ENCODE measurements at regions not wholly inside any gene's neighbourhood (a gene's known extent, or its start where the extent isn't known, plus 50 kb on each side); places are given as distances from the start of the nearest gene placed in this dataset.

DNA sequence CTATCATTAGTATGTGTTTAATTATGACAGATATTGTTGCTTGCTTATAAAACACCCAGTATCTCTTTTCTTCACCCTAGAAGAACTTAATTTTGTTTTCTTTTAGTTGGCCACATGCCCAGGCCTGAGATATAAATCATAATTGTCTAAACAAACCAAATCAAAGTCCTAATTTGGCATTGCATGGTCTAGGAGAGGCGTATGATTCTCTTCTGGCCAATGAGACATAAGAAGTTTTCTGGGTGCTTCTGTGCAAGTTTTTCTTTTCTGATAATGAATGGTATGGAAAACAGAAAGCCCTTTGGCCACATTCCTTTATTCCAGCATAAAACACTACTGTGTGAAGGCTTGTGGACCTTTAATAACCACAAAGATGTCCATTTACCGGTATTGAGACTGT, 192.9 kb upstream of the CTSO start:
- TF ChIP-seq, protein P1, sequence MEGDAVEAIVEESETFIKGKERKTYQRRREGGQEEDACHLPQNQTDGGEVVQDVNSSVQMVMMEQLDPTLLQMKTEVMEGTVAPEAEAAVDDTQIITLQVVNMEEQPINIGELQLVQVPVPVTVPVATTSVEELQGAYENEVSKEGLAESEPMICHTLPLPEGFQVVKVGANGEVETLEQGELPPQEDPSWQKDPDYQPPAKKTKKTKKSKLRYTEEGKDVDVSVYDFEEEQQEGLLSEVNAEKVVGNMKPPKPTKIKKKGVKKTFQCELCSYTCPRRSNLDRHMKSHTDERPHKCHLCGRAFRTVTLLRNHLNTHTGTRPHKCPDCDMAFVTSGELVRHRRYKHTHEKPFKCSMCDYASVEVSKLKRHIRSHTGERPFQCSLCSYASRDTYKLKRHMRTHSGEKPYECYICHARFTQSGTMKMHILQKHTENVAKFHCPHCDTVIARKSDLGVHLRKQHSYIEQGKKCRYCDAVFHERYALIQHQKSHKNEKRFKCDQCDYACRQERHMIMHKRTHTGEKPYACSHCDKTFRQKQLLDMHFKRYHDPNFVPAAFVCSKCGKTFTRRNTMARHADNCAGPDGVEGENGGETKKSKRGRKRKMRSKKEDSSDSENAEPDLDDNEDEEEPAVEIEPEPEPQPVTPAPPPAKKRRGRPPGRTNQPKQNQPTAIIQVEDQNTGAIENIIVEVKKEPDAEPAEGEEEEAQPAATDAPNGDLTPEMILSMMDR (IDR thresholded peaks at IDR 0.05; ENCODE audit: low read length, missing control alignments), result no peak
- DNase-seq (ENCODE audit: low read depth), result no peak
- H3K4me3 ChIP-seq (replicated peaks; ENCODE audit: low read depth, low read length), result no peak overlapping the region

DNA sequence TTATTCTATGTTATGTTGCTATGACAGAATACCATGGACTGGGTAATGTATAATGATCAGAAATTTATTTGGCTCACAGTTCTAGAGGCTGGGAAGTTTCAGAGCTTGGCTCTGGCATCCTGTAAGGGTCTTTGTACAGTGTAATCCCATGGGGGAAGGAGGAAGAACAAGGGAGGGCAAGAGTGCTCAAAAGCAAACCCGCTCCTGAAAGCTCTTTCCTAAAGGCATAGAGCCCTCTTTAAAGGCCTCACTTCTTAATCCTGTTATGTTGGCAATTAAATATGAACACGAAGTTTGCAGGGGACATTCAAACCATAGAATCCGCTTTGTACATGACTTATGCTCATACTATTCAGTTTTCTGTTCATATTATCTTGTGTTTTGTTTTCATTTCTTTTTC, 191.3 kb upstream of the CTSO start:
- no peak for DNase-seq (ENCODE audit: low read depth)
- TF ChIP-seq, protein P1 (IDR thresholded peaks at IDR 0.05; ENCODE audit: low read length, missing control alignments), result no peak
- no peak overlapping the region for H3K4me3 ChIP-seq (replicated peaks; ENCODE audit: low read depth, low read length)

DNA sequence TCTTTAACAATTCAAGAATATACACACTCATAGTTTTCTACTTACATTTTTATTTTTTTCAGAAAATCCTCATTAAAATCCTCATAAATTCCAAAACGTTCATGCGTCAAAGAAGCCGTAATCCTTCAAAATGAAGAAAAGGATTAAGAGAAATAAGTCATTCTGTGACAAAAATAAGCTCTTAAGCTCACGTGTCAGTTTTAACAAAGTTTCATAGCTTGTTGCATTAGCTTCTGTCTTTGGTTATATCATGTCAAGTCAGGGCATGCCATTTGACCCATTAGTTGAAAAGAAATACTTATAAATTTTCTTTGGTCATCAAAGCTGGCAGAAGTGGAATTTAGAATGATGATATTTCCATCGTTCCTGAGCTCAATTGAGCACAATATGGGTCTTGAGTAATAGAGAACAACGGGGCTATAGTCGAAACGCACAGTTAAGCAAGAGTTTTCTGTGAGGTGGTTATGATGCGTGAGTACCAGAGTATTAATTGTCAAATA, 185.2 kb upstream of the CTSO start:
- no peak for DNase-seq (ENCODE audit: low read depth)
- H3K4me3 ChIP-seq (replicated peaks; ENCODE audit: low read depth, low read length), result no peak overlapping the region

DNA sequence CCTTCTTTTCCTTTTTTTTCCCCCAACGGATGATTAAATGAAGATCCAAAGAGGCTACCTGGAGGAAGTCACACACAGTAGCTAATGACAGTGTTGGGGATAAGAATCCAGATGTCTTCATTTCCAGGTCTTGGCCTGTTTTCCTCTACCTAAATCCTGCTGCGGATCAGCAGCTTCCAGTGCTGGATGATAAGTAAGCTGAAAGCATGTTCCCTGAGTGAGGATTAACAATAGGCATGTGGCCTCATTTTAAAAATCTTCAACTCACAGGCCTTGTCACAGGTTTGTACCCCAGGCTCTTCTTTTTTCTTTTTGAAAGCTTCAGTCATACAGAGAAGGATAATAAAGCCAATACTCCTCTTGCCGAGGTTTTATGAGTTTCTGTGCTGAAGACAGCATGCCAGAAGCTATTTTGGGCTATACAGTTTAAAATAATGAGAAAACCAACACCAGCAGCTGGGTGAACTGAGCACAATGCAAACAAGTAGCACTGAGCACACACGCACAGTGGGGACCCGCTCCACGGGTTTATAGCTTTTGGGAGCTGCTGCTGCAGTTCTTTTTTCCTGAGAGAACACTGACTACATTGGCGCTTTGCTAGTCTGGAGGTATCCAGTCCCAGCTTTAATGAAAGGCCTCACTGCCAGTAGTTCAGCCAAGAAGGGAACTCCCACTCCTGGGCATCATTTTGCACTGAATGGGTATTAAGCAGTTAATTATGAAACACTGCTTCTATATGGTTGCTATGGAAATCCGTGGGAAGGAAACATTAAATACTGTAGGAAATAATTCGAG, 184.2 kb upstream of the CTSO start:
- no peak overlapping the region for H3K4me3 ChIP-seq (replicated peaks; ENCODE audit: low read depth, low read length)
- TF ChIP-seq, protein P1 (IDR thresholded peaks at IDR 0.05; ENCODE audit: low read length, missing control alignments), result no peak
- DNase-seq (ENCODE audit: low read depth), result no peak

More for the DNA sequence above, 185.2 kb upstream of the CTSO start:
- TF ChIP-seq, protein P1 (IDR thresholded peaks at IDR 0.05; ENCODE audit: low read length, missing control alignments), result no peak

DNA sequence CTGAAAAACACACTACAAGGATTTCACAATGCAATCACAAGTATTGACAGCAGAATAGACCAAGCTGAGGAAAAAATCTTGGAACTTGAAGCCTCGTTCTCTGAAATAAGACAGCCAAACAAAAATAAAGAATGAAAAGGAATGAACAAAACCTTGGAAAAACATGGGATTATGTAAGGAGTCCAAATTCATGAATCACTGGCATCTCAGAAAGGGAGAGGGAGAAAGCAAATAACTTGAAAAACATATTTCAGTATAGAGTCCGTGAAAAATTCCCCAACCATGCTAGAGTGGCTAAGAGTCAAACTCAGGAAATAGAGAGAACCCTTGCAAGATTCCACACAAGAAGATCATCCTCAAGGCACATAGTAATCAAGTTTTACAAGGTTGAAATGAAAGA, 178.5 kb upstream of the CTSO start:
- DNase-seq (ENCODE audit: low read depth), result no peak
- TF ChIP-seq, protein P1 (IDR thresholded peaks at IDR 0.05; ENCODE audit: low read length, missing control alignments), result no peak
- H3K4me3 ChIP-seq (replicated peaks; ENCODE audit: low read depth, low read length), result no peak overlapping the region

DNA sequence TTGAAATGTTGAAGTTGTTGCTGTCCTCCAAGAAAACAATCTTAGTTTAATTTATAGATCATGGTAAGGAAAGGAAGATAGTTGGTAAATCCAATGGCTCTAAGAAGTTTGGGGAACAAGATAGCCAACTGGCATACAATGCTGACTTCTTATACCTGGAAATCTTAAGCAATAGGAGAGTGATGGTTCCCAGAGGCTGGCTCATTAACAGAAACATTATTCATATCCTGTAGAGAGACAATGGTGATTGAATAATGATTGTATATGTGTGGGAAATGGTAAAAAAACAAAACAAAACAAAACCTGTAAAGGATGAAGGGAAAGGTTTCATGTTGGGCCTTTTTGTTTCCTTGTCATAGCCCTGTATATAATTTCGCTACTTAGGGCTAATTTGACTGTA, 174.9 kb upstream of the CTSO start:
- peak; percentile 13 for DNase-seq (ENCODE audit: low read depth)
- TF ChIP-seq, protein P1 (IDR thresholded peaks at IDR 0.05; ENCODE audit: low read length, missing control alignments), result no peak
- no peak overlapping the region for H3K4me3 ChIP-seq (replicated peaks; ENCODE audit: low read depth, low read length)

Measured in fibroblast of pulmonary artery (primary cell).